ENCODE measurements at regions not wholly inside any gene's neighbourhood (a gene's known extent, or its start where the extent isn't known, plus 50 kb on each side); places are given as distances from the start of the nearest gene placed in this dataset.

GRCh38 chr9:95756986-95757385 lies 118.5 kb upstream of the ERCC6L2 start:
- peak; percentile 83 for DNase-seq (ENCODE audit: low spot score)

GRCh38 chr9:95756101-95756500 lies 119.4 kb upstream of the ERCC6L2 start:
- no peak for DNase-seq (ENCODE audit: low spot score)

- no peak for DNase-seq (ENCODE audit: low spot score)
Measured at GRCh38 chr9:95755421-95755730, 120.1 kb upstream of the ERCC6L2 start.

- no peak for DNase-seq (ENCODE audit: low spot score)
Measured at GRCh38 chr9:95754533-95755420, 120.7 kb upstream of the ERCC6L2 start.

- DNase-seq (ENCODE audit: low spot score) = no peak
Measured at GRCh38 chr9:95753762-95754465, 121.6 kb upstream of the ERCC6L2 start.

GRCh38 chr9:95752129-95752731 lies 123.3 kb upstream of the ERCC6L2 start:
- DNase-seq (ENCODE audit: low spot score) = no peak

- no peak for DNase-seq (ENCODE audit: low spot score)
Measured at GRCh38 chr9:95751520-95751790, 124.0 kb upstream of the ERCC6L2 start.

GRCh38 chr9:95750725-95751519 lies 124.6 kb upstream of the ERCC6L2 start:
- no peak for DNase-seq (ENCODE audit: low spot score)

GRCh38 chr9:95749493-95749892 lies 126.0 kb upstream of the ERCC6L2 start:
- no peak for DNase-seq (ENCODE audit: low spot score)

GRCh38 chr9:95746408-95747180 lies 128.9 kb upstream of the ERCC6L2 start:
- peak; percentile 76 for DNase-seq (ENCODE audit: low spot score)

- DNase-seq (ENCODE audit: low spot score) = no peak
Measured at GRCh38 chr9:95742821-95743220, 132.7 kb upstream of the ERCC6L2 start.

- DNase-seq (ENCODE audit: low spot score) = no peak
Measured at GRCh38 chr9:95741631-95742030, 133.9 kb upstream of the ERCC6L2 start.

- no peak for DNase-seq (ENCODE audit: low spot score)
Measured at GRCh38 chr9:95740217-95741004, 135.1 kb upstream of the ERCC6L2 start.

- DNase-seq (ENCODE audit: low spot score) = no peak
Measured at GRCh38 chr9:95738438-95738837, 137.1 kb upstream of the ERCC6L2 start.

- DNase-seq (ENCODE audit: low spot score) = no peak
Measured at GRCh38 chr9:95736891-95737522, 138.5 kb upstream of the ERCC6L2 start.

- DNase-seq (ENCODE audit: low spot score) = no peak
Measured at GRCh38 chr9:95736370-95736769, 139.1 kb upstream of the ERCC6L2 start.

GRCh38 chr9:95735701-95736100 lies 139.8 kb upstream of the ERCC6L2 start:
- no peak for DNase-seq (ENCODE audit: low spot score)

- DNase-seq (ENCODE audit: low spot score) = peak; percentile 78
Measured at GRCh38 chr9:95733741-95734666, 141.5 kb upstream of the ERCC6L2 start.

Data from COLO829 (cell line).